Panc1 (cell line): ENCODE measurements at regions not wholly inside any gene's neighbourhood (a gene's known extent, or its start where the extent isn't known, plus 50 kb on each side); places are given as distances from the start of the nearest gene placed in this dataset.

ENCODE experiments used
- ATAC-seq: fragments of 200-7000 bp; cut with Tn5 transposase; 2 replicates; pipeline ENCODE4 v1.9.1; 2020; ENCODE audit warnings: mild to moderate bottlenecking, moderate library complexity
- BruUV-seq: library from RNA; stranded (reverse); fragments of 400-500 nt; replicated peaks from 2 replicates; lab custom pipeline; 2021; lab: Mats Ljungman, UMichigan
- CTCF ChIA-PET: fragments of 300-600 bp; sonication (Branson Sonifier 250); formaldehyde crosslinking; loops from one replicate; lab custom pipeline; 2022; ENCODE audit warnings: antibody characterized with exemption; lab: Charles Lee
- POLR2A ChIA-PET: fragments of 300-600 bp; sonication (Branson Sonifier 250); formaldehyde crosslinking; loops from one replicate; lab custom pipeline; 2022; ENCODE audit warnings: antibody characterized with exemption; lab: Charles Lee
- DNase-seq: peaks from one replicate; pipeline ENCODE4 v3.0.0-alpha.2; 2010; ENCODE audit warnings: low read depth, low spot score
- H3K27ac ChIP-seq: 2 replicates; pipeline ENCODE4 v1.5.1; 2011; ENCODE audit warnings: mild to moderate bottlenecking, low read length, inconsistent platforms
- H3K27me3 ChIP-seq: fragments of 200-500 bp; sonication (Bioruptor generic); 2 replicates; pipeline ENCODE4 v1.6.0; 2014; ENCODE audit warnings: low read length, inconsistent platforms; ENCODE audit not compliant: control insufficient read depth, insufficient read depth
- H3K36me3 ChIP-seq: fragments of 200-500 bp; sonication (Bioruptor generic); 2 replicates; pipeline ENCODE4 v1.5.1; 2014; ENCODE audit warnings: inconsistent platforms, mild to moderate bottlenecking, low read length, moderate library complexity; ENCODE audit not compliant: control insufficient read depth, insufficient read depth
- H3K4me1 ChIP-seq: 2 replicates; pipeline ENCODE4 v1.5.1; 2011; ENCODE audit warnings: inconsistent platforms, mild to moderate bottlenecking, low read length, moderate library complexity; ENCODE audit not compliant: control insufficient read depth, insufficient read depth
- H3K4me3 ChIP-seq, 2 experiments: 2 replicates each; pipeline ENCODE4 v1.5.1; 2011 to 2012; ENCODE audit warnings: low read depth in 2 of 2, low read length in 2 of 2, mild to moderate bottlenecking in 2 of 2, inconsistent platforms in 1 of 2, moderate library complexity in 1 of 2
- H3K9me3 ChIP-seq: fragments of 200-500 bp; sonication (Bioruptor generic); 2 replicates; pipeline ENCODE4 v1.5.1; 2014; ENCODE audit warnings: low read depth, mild to moderate bottlenecking, inconsistent platforms, low read length, moderate library complexity; ENCODE audit not compliant: control insufficient read depth, insufficient read depth
- POLR2AphosphoS5 ChIP-seq: IDR thresholded peaks from 2 replicates; pipeline ENCODE4 v1.6.1; 2012; ENCODE audit warnings: mild to moderate bottlenecking, low read depth, low read length, moderate library complexity
- REST ChIP-seq, 2 experiments: IDR thresholded peaks; 2 replicates each; pipeline ENCODE4 v1.6.1; 2011 to 2012; ENCODE audit warnings: low read depth in 2 of 2, control low read depth in 1 of 2, low read length in 1 of 2, mild to moderate bottlenecking in 1 of 2, moderate library complexity in 1 of 2; ENCODE audit not compliant: insufficient read depth in 1 of 2
- SIN3A ChIP-seq: IDR thresholded peaks from 2 replicates; pipeline ENCODE4 v1.6.1; 2012; ENCODE audit warnings: low read depth, mild to moderate bottlenecking, low read length, moderate library complexity, borderline replicate concordance; ENCODE audit not compliant: insufficient read depth
- TCF7L2 ChIP-seq: IDR thresholded peaks from 2 replicates; pipeline ENCODE4 v1.6.1; 2011; ENCODE audit warnings: mild to moderate bottlenecking, low read depth, low read length, inconsistent platforms
- in situ Hi-C: cut with HindIII; loops from 2 replicates; pipeline ENCODE4 v1.10.0; 2016; ENCODE audit warnings: low sequenced_read_pairs, low pct_unique_long_range_greater_than_20kb
- intact Hi-C: fragments of 100-400 bp; cut with micrococcal nuclease; formaldehyde crosslinking; loops from one replicate; pipeline ENCODE4 v1.10.0; 2022; ENCODE audit not compliant: unreplicated experiment
- TF ChIP-seq, protein P1 (sequence below): fragments of 450-650 bp; IDR thresholded peaks from 2 replicates; pipeline ENCODE4 v1.5.1; 2017; ENCODE audit warnings: mild to moderate bottlenecking

GRCh38 chr5:157999696-158000095 is 140.8 kb upstream of the CLINT1 start:
- in situ Hi-C loops = no loop called here
- no peaks in the 10 kb centered on the region for H3K9me3 ChIP-seq
- intact Hi-C loops = loop anchor here (10.0 kb wide), 1 partner anchor 235 kb away; no protein-coding TSS in a partner anchor
- no peak for ATAC-seq
- no peak for DNase-seq
- no peaks in the 10 kb centered on the region for H3K4me1 ChIP-seq
- ChIA-PET POLR2A (no interaction called here), CTCF (no interaction called here)
- TF ChIP-seq, protein P1, sequence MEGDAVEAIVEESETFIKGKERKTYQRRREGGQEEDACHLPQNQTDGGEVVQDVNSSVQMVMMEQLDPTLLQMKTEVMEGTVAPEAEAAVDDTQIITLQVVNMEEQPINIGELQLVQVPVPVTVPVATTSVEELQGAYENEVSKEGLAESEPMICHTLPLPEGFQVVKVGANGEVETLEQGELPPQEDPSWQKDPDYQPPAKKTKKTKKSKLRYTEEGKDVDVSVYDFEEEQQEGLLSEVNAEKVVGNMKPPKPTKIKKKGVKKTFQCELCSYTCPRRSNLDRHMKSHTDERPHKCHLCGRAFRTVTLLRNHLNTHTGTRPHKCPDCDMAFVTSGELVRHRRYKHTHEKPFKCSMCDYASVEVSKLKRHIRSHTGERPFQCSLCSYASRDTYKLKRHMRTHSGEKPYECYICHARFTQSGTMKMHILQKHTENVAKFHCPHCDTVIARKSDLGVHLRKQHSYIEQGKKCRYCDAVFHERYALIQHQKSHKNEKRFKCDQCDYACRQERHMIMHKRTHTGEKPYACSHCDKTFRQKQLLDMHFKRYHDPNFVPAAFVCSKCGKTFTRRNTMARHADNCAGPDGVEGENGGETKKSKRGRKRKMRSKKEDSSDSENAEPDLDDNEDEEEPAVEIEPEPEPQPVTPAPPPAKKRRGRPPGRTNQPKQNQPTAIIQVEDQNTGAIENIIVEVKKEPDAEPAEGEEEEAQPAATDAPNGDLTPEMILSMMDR = no peak
- no peak for TF ChIP-seq SIN3A
- TF ChIP-seq TCF7L2 = no peak
- no peak for TF ChIP-seq REST (IDR thresholded peaks at IDR 0.05; ENCODE audit: insufficient read depth in 1 of 2, low read depth in 2 of 2, low read length in 1 of 2)
- TF ChIP-seq POLR2AphosphoS5 = no peak
- H3K27me3 ChIP-seq = no peaks in the 10 kb centered on the region; the same call in 1 of the 2 replicates
- no TSS peak for BruUV-seq
- H3K27ac ChIP-seq = no peak overlapping the region
- H3K36me3 ChIP-seq = no peaks in the 10 kb centered on the region
- H3K4me3 ChIP-seq = no peak overlapping the region

GRCh38 chr5:157997991-157998504 is 139.1 kb upstream of the CLINT1 start:
- Histone ChIP-seq H3K36me3 (no peaks in the 10 kb centered on the region), H3K27me3 (no peaks in the 10 kb centered on the region; the same call in 1 of the 2 replicates), H3K27ac (no peak overlapping the region), H3K4me3 (no peak overlapping the region), H3K4me1 (no peaks in the 10 kb centered on the region), H3K9me3 (no peaks in the 10 kb centered on the region)
- intact Hi-C loops = loop anchor here (10.0 kb wide), 1 partner anchor 233 kb away; no protein-coding TSS in a partner anchor
- ChIA-PET CTCF (no interaction called here), POLR2A (no interaction called here)
- in situ Hi-C loops = no loop called here
- TF ChIP-seq SIN3A = no peak
- TF ChIP-seq REST (IDR thresholded peaks at IDR 0.05; ENCODE audit: insufficient read depth in 1 of 2, low read depth in 2 of 2, low read length in 1 of 2) = no peak
- no peak for TF ChIP-seq TCF7L2
- TF ChIP-seq, protein P1 = no peak
- TF ChIP-seq POLR2AphosphoS5 = no peak
- DNase-seq (no peak), ATAC-seq (no peak)
- no TSS peak for BruUV-seq
